GM20431 (cell line): ENCODE measurements at regions not wholly inside any gene's neighbourhood (a gene's known extent, or its start where the extent isn't known, plus 50 kb on each side); places are given as distances from the start of the nearest gene placed in this dataset.
"Not testable (repeated sequence)": the region's sequence is repeated elsewhere in the genome, so short reads cannot be mapped to it uniquely, and the experiment has no call there.

Experiments used
- in situ Hi-C: fragments of 300-500 bp; cut with MseI, MboI; formaldehyde crosslinking; loops from one replicate; pipeline ENCODE4 v1.15.0; 2020; ENCODE audit warnings: low sequenced_read_pairs; ENCODE audit not compliant: unreplicated experiment

DNA sequence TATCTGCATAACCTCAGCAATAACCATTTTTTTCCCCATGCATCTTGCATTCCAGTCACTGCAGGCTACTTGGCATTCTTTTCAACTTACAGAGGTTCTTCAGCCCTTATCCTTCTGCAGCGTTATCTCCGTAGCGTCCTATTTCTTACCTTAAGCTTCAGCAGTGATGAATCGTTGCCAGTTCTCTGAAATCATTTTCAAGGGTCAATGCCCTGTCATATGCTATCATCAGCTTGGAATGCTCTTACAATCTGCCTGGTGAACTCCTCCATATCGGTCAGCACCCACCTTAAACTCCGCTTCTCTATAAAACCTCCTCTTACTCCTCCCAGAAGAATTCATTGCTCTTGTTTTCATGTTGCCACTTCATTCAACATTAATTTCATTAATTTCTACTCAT lies 105.1 kb upstream of the DPH5 start:
- in situ Hi-C loops: loop anchor here (25.0 kb wide), 2 partner anchors 157 to 218 kb away; no protein-coding TSS in a partner anchor

GRCh38 chr1:101128846-101129245 lies 103.3 kb upstream of the DPH5 start:
- in situ Hi-C loops: loop anchor here (25.0 kb wide), 2 partner anchors 158 to 217 kb away; no protein-coding TSS in a partner anchor

DNA sequence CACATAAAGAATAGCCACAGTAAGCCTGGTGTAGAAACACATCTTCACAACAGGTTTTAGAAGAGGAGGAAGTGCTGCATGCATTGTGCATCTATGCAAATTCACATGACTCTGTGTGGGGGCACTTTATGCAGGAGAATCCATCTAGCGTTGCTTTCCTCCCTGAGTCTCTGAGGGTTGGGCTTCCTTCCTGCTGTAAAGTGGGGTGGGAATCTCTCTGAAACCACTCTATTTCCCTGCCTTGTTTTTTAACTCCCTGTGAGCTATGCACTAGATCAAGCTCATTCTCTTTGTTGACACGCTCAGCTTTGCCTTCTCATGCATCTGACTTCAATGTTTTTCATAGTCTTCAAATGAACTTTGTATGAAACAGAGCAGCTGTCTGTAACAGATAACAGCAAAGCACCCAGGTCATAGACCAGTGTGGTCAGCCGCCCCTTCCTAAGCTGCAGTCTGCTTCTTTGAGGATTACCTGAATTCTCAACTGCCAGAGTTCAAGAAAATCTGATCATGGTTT lies 102.7 kb upstream of the DPH5 start:
- in situ Hi-C loops: loop anchor here (25.0 kb wide), 2 partner anchors 159 to 216 kb away; no protein-coding TSS in a partner anchor

DNA sequence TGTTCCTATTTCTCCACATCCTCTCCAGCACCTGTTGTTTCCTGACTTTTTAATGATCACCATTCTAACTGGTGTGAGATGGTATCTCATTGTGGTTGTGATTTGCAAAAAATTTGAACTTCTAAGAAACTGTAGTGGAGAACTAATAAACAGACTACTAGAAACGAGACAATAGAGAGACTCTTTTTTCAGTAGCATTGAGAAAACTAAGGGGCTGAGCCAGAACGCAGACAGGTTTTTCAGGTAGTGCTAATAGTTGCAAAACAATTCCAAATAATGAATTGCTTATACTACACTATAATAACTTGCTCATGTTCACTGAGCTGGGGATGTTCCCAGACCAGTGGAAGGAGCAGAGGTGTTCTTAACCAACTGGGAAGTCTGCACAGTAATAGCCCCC lies 98.8 kb upstream of the DPH5 start:
- in situ Hi-C loops: no loop called here

- in situ Hi-C loops: not testable (repeated sequence)
Observed at GRCh38 chr1:101123904-101124303, 98.3 kb upstream of the DPH5 start.

GRCh38 chr1:101122452-101123166 lies 97.0 kb upstream of the DPH5 start:
- in situ Hi-C loops: no loop called here

GRCh38 chr1:101121975-101122374 lies 96.4 kb upstream of the DPH5 start:
- in situ Hi-C loops: no loop called here

DNA sequence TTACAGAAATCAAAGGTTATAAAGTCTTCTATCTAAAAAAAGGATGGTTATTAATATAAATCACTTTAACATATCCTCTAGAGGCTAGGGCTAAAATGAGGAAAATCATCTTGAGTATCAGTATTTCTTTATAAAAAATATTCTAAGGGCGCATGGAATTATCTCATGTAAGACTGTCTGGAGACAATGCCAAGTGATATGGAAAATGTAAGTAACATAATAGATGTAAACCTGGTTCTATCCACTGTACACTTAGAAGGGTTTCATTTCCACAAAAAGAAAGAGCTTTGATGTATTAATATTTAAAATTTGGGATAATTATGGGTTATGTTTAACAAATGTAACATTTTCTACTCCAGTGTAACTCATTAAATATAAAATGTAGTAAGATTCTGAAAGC lies 95.9 kb upstream of the DPH5 start:
- in situ Hi-C loops: no loop called here

DNA sequence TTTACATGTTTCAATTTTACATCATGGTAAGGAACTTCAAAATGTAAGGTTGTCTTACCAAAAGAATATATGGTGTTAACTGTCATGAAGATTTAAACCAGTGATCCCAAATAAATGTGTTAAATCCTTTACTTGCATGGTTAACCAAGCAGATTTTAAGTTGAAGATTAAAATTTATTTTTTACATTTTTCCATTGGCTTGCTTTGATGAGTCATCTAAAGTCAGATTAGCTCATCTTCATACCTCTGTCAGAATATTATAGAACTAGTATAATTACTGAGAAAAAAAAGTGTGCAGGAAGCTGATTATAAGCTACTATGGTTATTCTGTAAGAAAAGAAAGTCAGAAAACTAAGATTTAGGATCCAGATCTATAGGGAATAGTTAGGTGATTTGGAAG lies 95.3 kb upstream of the DPH5 start:
- in situ Hi-C loops: no loop called here

GRCh38 chr1:101119289-101119688 lies 93.7 kb upstream of the DPH5 start:
- in situ Hi-C loops: no loop called here

DNA sequence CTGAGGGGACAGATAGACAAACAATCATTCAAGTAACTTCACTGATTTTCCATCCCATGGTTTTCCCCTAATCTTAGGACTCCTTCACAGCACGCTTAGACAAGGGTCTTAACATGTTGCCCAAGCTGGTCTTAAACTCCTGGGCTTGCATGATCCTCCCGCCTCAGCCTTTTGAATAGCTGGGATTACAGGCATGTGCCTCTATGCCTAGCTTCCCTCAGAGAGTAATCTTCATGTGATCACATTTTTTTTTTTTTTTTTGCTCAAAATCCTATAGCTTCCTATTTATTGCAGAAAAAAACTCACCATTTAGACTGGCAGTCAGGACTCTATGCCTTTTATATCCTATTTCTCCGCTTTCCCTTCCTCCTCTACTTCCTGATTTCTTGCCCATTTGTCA lies 90.4 kb upstream of the DPH5 start:
- in situ Hi-C loops: no loop called here

DNA sequence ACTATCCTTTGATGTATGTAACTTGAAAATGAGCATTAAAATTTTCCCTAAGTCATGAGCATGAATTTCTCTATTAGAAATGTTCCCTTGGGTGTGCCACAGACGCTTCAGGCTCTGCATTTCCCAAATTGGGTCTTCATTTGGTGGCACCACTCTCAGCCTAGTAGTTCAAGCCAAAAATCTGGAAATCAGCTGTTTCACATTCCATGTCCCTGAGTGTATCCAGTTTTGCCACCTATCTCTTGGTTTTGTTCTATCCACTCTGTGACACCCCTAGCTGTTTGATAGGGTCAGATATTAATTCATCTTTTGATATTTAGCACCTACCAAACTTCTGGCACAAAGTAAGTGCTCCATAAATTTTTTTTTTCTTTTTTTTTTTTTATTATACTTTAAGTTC lies 89.5 kb upstream of the DPH5 start:
- in situ Hi-C loops: no loop called here

DNA sequence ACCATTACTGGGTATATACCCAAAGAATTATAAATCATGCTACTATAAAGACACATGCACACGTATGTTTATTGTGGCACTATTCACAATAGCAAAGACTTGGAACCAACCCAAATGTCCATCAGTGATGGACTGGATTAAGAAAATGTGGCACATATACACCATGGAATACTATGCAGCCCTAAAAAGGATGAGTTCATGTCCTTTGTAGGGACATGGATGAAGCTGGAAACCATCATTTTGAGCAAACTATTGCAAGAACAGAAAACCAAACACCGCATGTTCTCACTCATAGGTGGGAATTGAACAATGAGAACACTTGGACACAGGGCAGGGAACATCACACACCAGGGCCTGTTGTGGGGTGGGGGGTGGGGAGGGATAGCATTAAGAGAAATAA lies 88.5 kb upstream of the DPH5 start:
- in situ Hi-C loops: not testable (repeated sequence)

DNA sequence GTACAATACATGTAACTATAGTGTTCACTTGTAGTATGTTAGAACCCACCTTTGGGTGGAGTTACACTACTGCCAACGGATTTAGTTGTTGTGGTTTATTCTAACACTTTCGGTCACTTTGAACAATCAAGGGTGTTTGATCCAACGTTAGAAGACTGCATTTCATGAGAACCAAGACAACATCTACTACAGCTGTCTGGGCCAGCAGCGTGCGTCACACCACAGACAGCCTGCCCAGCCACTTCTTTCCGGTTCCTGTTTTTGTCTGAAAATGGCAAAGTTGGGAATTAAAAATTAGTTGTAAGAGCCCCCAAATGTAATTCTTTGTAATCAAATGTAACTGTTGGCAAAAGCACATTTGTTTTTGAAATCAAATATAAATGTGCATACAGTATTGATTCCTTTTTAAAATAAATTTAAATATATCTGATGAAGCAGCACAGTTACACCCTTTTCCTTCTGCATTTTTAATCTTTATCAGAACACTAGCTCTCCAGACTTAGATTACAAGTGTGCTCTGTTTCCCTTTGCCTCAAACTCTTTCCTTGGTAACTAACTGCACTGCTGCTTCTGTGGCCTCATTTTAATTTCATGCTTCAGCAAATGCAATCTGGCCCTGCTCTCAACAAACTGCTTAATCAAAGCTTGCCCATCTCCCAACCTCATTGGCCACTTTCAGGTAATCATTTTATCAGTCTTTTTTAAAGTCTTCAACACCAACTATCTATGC lies 86.6 kb upstream of the DPH5 start:
- in situ Hi-C loops: no loop called here

GRCh38 chr1:101111461-101111860 lies 85.9 kb upstream of the DPH5 start:
- in situ Hi-C loops: no loop called here

GRCh38 chr1:101109791-101110190 lies 84.2 kb upstream of the DPH5 start:
- in situ Hi-C loops: no loop called here

GRCh38 chr1:101108111-101108500 lies 82.5 kb upstream of the DPH5 start:
- in situ Hi-C loops: no loop called here

DNA sequence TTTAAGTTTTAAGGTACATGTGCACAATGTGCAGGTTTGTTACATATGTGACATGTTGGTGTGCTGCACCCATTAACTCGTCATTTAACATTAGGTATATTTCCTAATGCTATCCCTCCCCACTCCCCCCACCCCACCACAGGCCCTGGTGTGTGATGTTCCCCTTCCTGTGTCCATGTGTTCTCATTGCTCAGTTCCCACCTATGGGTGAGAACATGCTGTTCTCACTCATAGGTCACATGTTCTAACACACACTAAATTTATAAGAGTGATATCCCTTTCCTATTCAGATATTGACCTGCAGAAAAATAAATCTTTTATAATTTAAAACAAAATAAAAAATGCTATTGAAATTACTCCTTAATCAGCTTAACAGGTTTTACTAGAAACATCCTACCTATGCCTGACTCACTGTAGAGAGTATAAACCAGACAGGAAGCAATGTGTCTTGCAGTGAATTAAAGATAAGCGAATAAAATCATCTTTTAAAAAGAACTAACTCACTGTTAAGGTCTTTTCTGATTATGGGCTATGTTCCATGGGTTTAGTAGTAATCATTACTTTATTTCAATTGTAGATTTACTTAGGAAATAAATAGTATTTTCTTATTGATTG lies 82.0 kb upstream of the DPH5 start:
- in situ Hi-C loops: no loop called here

GRCh38 chr1:101105877-101106276 lies 80.3 kb upstream of the DPH5 start:
- in situ Hi-C loops: no loop called here

GRCh38 chr1:101102426-101103156 lies 77.0 kb upstream of the DPH5 start:
- in situ Hi-C loops: no loop called here
